SK-N-SH treated with all-trans-retinoic acid at 6 μM for 48 hours (cell line): ENCODE measurements at regions not wholly inside any gene's neighbourhood (a gene's known extent, or its start where the extent isn't known, plus 50 kb on each side); places are given as distances from the start of the nearest gene placed in this dataset.

Source experiments
- ATAC-seq: fragments of 200-7000 bp; cut with Tn5 transposase; 3 replicates; pipeline ENCODE4 v1.9.1; 2020; ENCODE audit warnings: mild to moderate bottlenecking, moderate library complexity
- BACH2 ChIP-seq: fragments of 250-450 bp; sonication (Bioruptor Pico); IDR thresholded peaks from 2 replicates; pipeline ENCODE4 v1.9.0; 2021; ENCODE audit warnings: mild to moderate bottlenecking, borderline replicate concordance
- ESRRG ChIP-seq: fragments of 250-450 bp; sonication (Bioruptor Pico); IDR thresholded peaks from 2 replicates; pipeline ENCODE4 v1.6.1; 2021; ENCODE audit warnings: mild to moderate bottlenecking
- ISL1 ChIP-seq: fragments of 250-450 bp; sonication (Bioruptor Pico); IDR thresholded peaks from 2 replicates; pipeline ENCODE4 v2.1.2; 2022; ENCODE audit warnings: mild to moderate bottlenecking, moderate library complexity
- OSR1 ChIP-seq: fragments of 250-450 bp; sonication (Bioruptor Pico); IDR thresholded peaks from 2 replicates; pipeline ENCODE4 v1.8.0; 2022; ENCODE audit warnings: moderate library complexity, mild to moderate bottlenecking, inconsistent platforms
- PATZ1 ChIP-seq: fragments of 250-450 bp; sonication (Bioruptor Pico); IDR thresholded peaks from 2 replicates; pipeline ENCODE4 v1.8.0; 2020; ENCODE audit warnings: mild to moderate bottlenecking, moderate library complexity, borderline replicate concordance
- PPARA ChIP-seq: fragments of 250-450 bp; sonication (Bioruptor Pico); IDR thresholded peaks from 2 replicates; pipeline ENCODE4 v1.5.0; 2020; ENCODE audit warnings: mild to moderate bottlenecking, borderline replicate concordance
- RARB ChIP-seq: fragments of 250-450 bp; sonication (Bioruptor Pico); IDR thresholded peaks from 2 replicates; pipeline ENCODE4 v1.8.0; 2021; ENCODE audit warnings: mild to moderate bottlenecking, moderate library complexity
- SNAI2 ChIP-seq: fragments of 250-450 bp; sonication (Bioruptor Pico); IDR thresholded peaks from 2 replicates; pipeline ENCODE4 v1.5.0; 2020; ENCODE audit warnings: mild to moderate bottlenecking, moderate library complexity
- TCF4 ChIP-seq: fragments of 250-450 bp; sonication (Bioruptor Pico); IDR thresholded peaks from 2 replicates; pipeline ENCODE4 v1.8.0; 2021; ENCODE audit warnings: mild to moderate bottlenecking, moderate library complexity, borderline replicate concordance
- TOX ChIP-seq: fragments of 250-450 bp; sonication (Bioruptor Pico); IDR thresholded peaks from 2 replicates; pipeline ENCODE4 v1.8.0; 2021; ENCODE audit warnings: mild to moderate bottlenecking, moderate library complexity, borderline replicate concordance
- TSHZ2 ChIP-seq: fragments of 250-450 bp; sonication (Bioruptor Pico); IDR thresholded peaks from 2 replicates; pipeline ENCODE4 v1.5.0; 2020; ENCODE audit warnings: mild to moderate bottlenecking, moderate library complexity
- ZC3H10 ChIP-seq: fragments of 250-450 bp; sonication (Bioruptor Pico); IDR thresholded peaks from 2 replicates; pipeline ENCODE4 v1.5.1; 2021; ENCODE audit warnings: mild to moderate bottlenecking, moderate library complexity
- ZFP3 ChIP-seq: fragments of 250-450 bp; sonication (Bioruptor Pico); IDR thresholded peaks from 2 replicates; pipeline ENCODE4 v1.5.0; 2020; ENCODE audit warnings: mild to moderate bottlenecking, moderate library complexity
- ZNF565 ChIP-seq: fragments of 450-650 bp; formaldehyde crosslinking; conservative IDR thresholded peaks from 2 replicates; pipeline ENCODE4 v1.5.0; 2020; ENCODE audit warnings: low read depth, mild to moderate bottlenecking, moderate library complexity
- ZNF70 ChIP-seq: fragments of 450-650 bp; formaldehyde crosslinking; IDR thresholded peaks from 2 replicates; pipeline ENCODE4 v1.5.0; 2020; ENCODE audit warnings: mild to moderate bottlenecking, moderate library complexity
- ZNF8 ChIP-seq: fragments of 450-650 bp; formaldehyde crosslinking; IDR thresholded peaks from 2 replicates; pipeline ENCODE4 v1.5.0; 2020; ENCODE audit warnings: mild to moderate bottlenecking, moderate library complexity
- TF ChIP-seq, protein P1 (sequence below): fragments of 250-450 bp; sonication (Bioruptor Pico); IDR thresholded peaks from 2 replicates; pipeline ENCODE4 v1.5.1; 2021; ENCODE audit warnings: mild to moderate bottlenecking, moderate library complexity

DNA sequence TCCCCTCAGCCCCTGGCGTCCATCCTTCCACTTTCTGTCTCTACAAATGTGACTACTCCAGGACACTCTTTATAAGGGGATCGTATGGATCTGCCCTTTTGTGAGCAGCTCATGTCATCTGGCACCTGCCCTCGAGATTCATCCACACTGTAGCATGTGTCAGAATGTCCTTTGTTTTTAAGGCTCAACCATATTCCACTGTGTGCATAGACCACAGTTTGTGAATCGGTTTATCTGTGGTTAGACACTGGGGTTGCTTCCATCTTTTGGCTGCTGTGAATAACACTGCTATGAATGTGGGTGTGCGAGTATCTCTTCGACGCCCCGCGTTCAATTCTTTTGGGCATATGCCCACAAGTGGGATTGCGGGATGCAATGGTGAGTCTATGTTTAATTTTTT is 167.9 kb downstream of the NUP210 start:
- no peak for TF ChIP-seq TCF4 (CRISPR knock-in tag)
- no peak for TF ChIP-seq RARB
- TF ChIP-seq SNAI2, result no peak
- no peak for TF ChIP-seq ZNF565 (CRISPR knock-in tag)
- no peak for TF ChIP-seq ZNF8 (CRISPR knock-in tag)
- no peak for TF ChIP-seq ZFP3 (CRISPR knock-in tag)
- TF ChIP-seq ZC3H10 (CRISPR knock-in tag), result no peak
- TF ChIP-seq, protein P1, sequence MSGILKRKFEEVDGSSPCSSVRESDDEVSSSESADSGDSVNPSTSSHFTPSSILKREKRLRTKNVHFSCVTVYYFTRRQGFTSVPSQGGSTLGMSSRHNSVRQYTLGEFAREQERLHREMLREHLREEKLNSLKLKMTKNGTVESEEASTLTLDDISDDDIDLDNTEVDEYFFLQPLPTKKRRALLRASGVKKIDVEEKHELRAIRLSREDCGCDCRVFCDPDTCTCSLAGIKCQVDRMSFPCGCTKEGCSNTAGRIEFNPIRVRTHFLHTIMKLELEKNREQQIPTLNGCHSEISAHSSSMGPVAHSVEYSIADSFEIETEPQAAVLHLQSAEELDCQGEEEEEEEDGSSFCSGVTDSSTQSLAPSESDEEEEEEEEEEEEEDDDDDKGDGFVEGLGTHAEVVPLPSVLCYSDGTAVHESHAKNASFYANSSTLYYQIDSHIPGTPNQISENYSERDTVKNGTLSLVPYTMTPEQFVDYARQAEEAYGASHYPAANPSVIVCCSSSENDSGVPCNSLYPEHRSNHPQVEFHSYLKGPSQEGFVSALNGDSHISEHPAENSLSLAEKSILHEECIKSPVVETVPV, result no peak
- TF ChIP-seq TOX (CRISPR knock-in tag), result no peak
- TF ChIP-seq OSR1 (CRISPR knock-in tag), result no peak
- TF ChIP-seq ZNF70 (CRISPR knock-in tag), result no peak
- TF ChIP-seq, all 23 proteins: peak for 0
- no peak for ATAC-seq

- no peak for TF ChIP-seq PATZ1
- TF ChIP-seq, all 23 proteins: peak for 0
- no peak for ATAC-seq
Observed at GRCh38 chr3:13251166-13251903, 168.8 kb downstream of the NUP210 start.

DNA sequence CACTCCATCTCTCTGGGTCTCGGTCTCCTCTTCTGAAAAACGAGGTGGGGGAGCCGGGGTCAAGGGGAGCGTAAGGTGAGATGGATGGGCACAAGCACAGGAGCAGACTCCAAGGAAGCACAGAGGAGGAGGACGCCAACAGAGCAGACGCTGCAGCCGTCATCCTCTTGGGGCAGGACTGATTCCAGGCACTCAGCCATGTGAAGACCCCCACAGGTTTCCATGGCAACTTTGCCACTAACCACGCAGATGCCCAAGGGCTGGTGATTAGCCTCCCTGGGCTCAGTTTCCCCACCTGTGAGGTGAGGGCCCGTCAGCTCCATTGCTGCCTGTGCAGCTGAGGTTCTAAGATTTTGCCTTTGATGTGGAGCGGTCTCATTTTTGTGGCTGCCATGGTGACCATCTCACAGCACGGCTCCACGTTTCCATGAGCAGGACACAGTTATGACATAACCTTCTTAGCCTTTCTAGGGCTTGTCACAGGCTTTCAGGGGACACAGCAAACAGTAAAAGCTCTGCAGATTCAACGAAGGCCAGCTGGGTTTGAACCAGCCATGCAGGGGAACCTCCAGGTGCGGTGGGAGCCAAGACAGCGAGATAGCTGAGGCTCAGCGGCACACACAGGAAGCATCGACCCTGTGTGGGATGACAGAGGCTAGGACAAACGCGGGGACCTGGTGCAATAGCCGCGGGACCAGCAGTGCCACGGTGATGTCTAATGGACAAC is 170.3 kb downstream of the NUP210 start:
- TF ChIP-seq, protein P1, result no peak
- TF ChIP-seq TCF4 (CRISPR knock-in tag), result no peak
- TF ChIP-seq, all 23 proteins: peak for 0
- ATAC-seq, result no peak

- ATAC-seq, result no peak
- TF ChIP-seq BACH2 (CRISPR knock-in tag) (no peak), ZNF8 (CRISPR knock-in tag) (no peak), PPARA (CRISPR knock-in tag) (no peak), PATZ1 (no peak)
- TF ChIP-seq, protein P1, result no peak
Observed at GRCh38 chr3:13248640-13249039, 171.5 kb downstream of the NUP210 start.

DNA sequence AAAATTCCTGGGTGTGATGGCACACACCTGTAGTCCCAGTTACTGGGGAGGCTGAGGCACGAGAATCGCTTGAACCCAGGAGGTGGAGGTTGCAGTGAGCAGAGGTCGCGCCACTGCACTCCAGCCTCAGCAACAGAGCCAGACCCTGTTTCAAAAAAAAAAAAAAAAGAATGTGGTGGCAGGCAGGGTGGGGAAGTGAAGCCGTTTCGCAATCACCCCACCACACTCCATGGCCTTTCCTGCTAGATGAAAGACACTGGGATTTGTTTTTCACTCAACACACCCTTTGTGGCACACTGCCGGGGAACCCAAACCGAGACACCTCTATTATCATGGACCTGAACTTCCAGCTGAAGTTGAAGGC is 172.4 kb upstream of the IQSEC1 start:
- no peak for ATAC-seq
- no peak for TF ChIP-seq TOX (CRISPR knock-in tag)
- TF ChIP-seq PPARA (CRISPR knock-in tag), result no peak
- TF ChIP-seq ESRRG, result no peak
- no peak for TF ChIP-seq ZNF70 (CRISPR knock-in tag)
- TF ChIP-seq TSHZ2 (CRISPR knock-in tag), result no peak
- TF ChIP-seq OSR1 (CRISPR knock-in tag), result no peak
- TF ChIP-seq ISL1 (CRISPR knock-in tag), result no peak
- TF ChIP-seq ZFP3 (CRISPR knock-in tag), result no peak
- TF ChIP-seq, all 23 proteins: peak for 0
